Common myeloid progenitor, CD34-positive (primary cell): ENCODE measurements at regions not wholly inside any gene's neighbourhood (a gene's known extent, or its start where the extent isn't known, plus 50 kb on each side); places are given as distances from the start of the nearest gene placed in this dataset.

ENCODE experiments used
- CTCF ChIA-PET: fragments of 350-600 bp; sonication (Branson Sonifier 250); formaldehyde crosslinking; loops from one replicate; lab custom pipeline; 2021; ENCODE audit warnings: antibody characterized with exemption; lab: Charles Lee
- POLR2A ChIA-PET: fragments of 350-600 bp; sonication (Branson Sonifier 250); formaldehyde crosslinking; loops from one replicate; lab custom pipeline; 2021; ENCODE audit warnings: antibody characterized with exemption; lab: Charles Lee
- DNase-seq, 3 donors: peaks; one replicate each; pipeline versions ENCODE4 v3.0.0 to v3.0.0-alpha.2; 2013
- H3K27ac ChIP-seq, 2 experiments: 1 replicate in 1 of 2; 2 replicates in 1 of 2; pipeline ENCODE4 v1.7.0; 2013; ENCODE audit warnings: inconsistent platforms in 2 of 2, low read length in 2 of 2, mild to moderate bottlenecking in 2 of 2, low read depth in 1 of 2, moderate library complexity in 1 of 2; ENCODE audit not compliant: severe bottlenecking in 2 of 2, insufficient read depth in 1 of 2, poor library complexity in 1 of 2
- H3K27me3 ChIP-seq, 5 experiments: replicated peaks in 2 of 5; 1 replicate in 3 of 5; 2 replicates in 2 of 5; pipeline versions ENCODE4 v1.6.1 to v1.7.0; 2013; ENCODE audit warnings: low read length in 4 of 5, mild to moderate bottlenecking in 2 of 5, moderate library complexity in 2 of 5, inconsistent platforms in 1 of 5; ENCODE audit not compliant: insufficient read depth in 5 of 5, control insufficient read depth in 4 of 5
- H3K36me3 ChIP-seq, 4 experiments: 1 replicate in 2 of 4; 2 replicates in 2 of 4; pipeline versions ENCODE4 v1.6.1 to v1.7.0; 2013; ENCODE audit warnings: low read length in 3 of 4, control low read depth in 1 of 4, mild to moderate bottlenecking in 1 of 4; ENCODE audit not compliant: control insufficient read depth in 4 of 4, insufficient read depth in 4 of 4
- H3K4me1 ChIP-seq, 4 experiments: 1 replicate in 3 of 4; 2 replicates in 1 of 4; pipeline versions ENCODE4 v1.6.1 to v1.7.1; 2013; ENCODE audit warnings: low read length in 3 of 4, mild to moderate bottlenecking in 3 of 4, control low read depth in 1 of 4, inconsistent platforms in 1 of 4, moderate library complexity in 1 of 4; ENCODE audit not compliant: control insufficient read depth in 4 of 4, insufficient read depth in 4 of 4; ENCODE audit errors: control extremely low read depth in 1 of 4
- H3K4me3 ChIP-seq, 7 experiments: 1 replicate in 4 of 7; 2 replicates in 3 of 7; pipeline versions ENCODE4 v1.5.1 to v1.7.0; 2013; ENCODE audit warnings: mild to moderate bottlenecking in 7 of 7, low read length in 6 of 7, moderate library complexity in 6 of 7, inconsistent platforms in 2 of 7, low read depth in 2 of 7, control low read depth in 1 of 7; ENCODE audit not compliant: insufficient read depth in 4 of 7, control insufficient read depth in 1 of 7; ENCODE audit errors: extremely low read depth in 1 of 7
- H3K9me3 ChIP-seq, 5 experiments: 1 replicate in 4 of 5; 2 replicates in 1 of 5; pipeline versions ENCODE4 v1.6.1 to v1.7.1; 2013; ENCODE audit warnings: low read length in 4 of 5, mild to moderate bottlenecking in 2 of 5, inconsistent platforms in 1 of 5, low read depth in 1 of 5, moderate library complexity in 1 of 5; ENCODE audit not compliant: control insufficient read depth in 4 of 5, insufficient read depth in 2 of 5; ENCODE audit errors: control extremely low read depth in 1 of 5
- WGBS: methylation state at CpG from one replicate; pipeline ENCODE4 v1.1.5; 2013; ENCODE audit not compliant: insufficient coverage; 5-methylcytosine and 5-hydroxymethylcytosine counted together

DNA sequence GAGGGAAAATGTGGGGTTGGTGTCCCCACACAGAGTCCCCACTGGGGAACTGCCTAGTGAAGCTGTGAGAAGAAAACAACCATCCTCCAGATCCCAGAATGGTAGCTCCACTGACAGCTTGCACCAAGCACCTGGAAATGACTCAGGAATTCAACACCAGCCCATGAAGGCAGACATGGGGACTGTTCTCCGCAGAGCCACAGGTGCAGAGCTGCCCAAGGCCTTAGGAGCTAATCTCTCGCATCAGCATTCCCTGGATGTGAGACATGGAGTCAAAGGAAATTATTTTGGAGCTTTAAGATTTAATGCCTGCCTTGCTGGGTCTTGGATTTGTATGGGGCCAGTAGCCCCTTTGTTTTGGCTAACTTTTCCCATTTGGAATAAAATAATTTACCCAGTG, 367.9 kb downstream of the FAM133A start:
- ChIA-PET POLR2A (no interaction called here), CTCF (no interaction called here)
- Histone ChIP-seq H3K27ac (no peak overlapping the region), H3K27me3 (no peaks in the 10 kb centered on the region), H3K4me3 (no peak overlapping the region), H3K36me3 (no peaks in the 10 kb centered on the region), H3K4me1 (no peaks in the 10 kb centered on the region), H3K9me3 (no peaks in the 10 kb centered on the region)
- no peak for DNase-seq
- WGBS, result 95% methylated on average over 2 of the region's 2 CpGs

DNA sequence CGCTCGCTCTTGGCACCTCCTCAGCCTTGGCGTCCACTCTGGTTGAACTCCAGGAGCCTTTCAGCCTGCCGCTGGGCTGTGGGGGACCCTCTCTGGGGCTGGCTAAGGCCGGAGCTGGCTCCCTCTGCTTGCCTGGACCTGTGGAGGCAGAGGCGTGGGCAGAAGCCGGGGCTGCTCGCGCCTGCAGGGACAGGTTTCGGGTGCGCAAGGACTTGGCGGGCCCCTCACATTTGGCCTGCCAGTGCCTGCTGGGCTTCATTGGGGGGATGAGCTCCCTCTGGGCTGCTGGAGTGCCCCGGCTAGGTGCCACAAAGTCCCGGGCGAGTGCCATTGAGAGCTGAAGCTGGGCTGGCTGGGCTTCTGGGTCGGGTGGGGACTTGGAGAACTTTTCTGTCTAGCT, 371.7 kb downstream of the FAM133A start:
- no peak overlapping the region for H3K4me3 ChIP-seq
- 92% methylated on average over 15 of the region's 16 CpGs for WGBS
- no peak for DNase-seq
- no peaks in the 10 kb centered on the region for H3K36me3 ChIP-seq
- H3K27me3 ChIP-seq, result no peaks in the 10 kb centered on the region
- POLR2A ChIA-PET, result no interaction called here
- no peaks in the 10 kb centered on the region for H3K9me3 ChIP-seq
- no peaks in the 10 kb centered on the region for H3K4me1 ChIP-seq
- CTCF ChIA-PET, result interaction anchor here (1.1 kb wide), 1 partner anchor 8 kb away, joined by 3 read pairs; no protein-coding TSS in a partner anchor
- H3K27ac ChIP-seq, result no peak overlapping the region

DNA sequence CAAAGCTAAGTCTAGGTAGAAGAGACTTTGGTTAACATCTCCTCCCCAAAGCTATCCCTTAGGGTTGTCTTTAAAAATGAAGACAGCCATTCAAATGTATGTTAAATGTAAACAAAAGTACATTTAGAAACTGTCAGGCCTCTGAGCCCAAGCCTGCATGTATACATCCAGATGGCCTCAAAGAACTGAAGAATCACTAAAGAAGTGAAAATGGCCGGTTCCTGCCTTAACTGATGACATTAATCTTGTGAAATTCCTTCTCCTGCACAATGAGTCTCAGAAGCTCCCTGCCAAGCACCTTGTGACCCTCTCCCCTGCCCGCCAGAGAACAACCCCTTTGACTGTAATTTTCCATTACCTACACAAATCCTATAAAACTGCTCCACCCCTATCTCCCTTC, 377.9 kb downstream of the FAM133A start:
- ChIA-PET POLR2A (no interaction called here), CTCF (no interaction called here)
- H3K4me3 ChIP-seq, result no peak overlapping the region
- no peaks in the 10 kb centered on the region for H3K4me1 ChIP-seq
- WGBS, result 77% methylated on average over 2 of the region's 2 CpGs
- no peak for DNase-seq
- no peaks in the 10 kb centered on the region for H3K9me3 ChIP-seq
- no peaks in the 10 kb centered on the region for H3K36me3 ChIP-seq
- H3K27ac ChIP-seq, result no peak overlapping the region
- H3K27me3 ChIP-seq, result no peaks in the 10 kb centered on the region

DNA sequence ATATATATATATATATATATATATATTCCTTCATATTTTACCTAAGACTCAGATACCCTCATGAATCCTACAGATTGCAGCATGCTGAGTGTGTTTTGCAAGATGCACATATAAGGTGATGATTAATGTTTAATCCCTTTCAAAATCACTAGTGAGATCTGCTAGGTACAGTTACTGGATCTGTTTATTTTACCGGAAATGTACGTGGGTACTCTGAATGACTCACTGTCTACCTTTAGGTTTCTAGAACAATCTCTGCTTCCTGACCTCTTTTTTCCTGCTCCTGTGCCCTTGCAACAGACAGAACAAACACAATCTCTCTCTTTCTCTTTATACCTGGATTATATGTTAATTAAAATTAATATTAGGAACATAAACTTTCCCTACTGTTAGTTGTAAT, 379.6 kb downstream of the FAM133A start:
- ChIA-PET CTCF (no interaction called here), POLR2A (no interaction called here)
- H3K9me3 ChIP-seq, result no peaks in the 10 kb centered on the region
- H3K27ac ChIP-seq, result no peak overlapping the region
- no peaks in the 10 kb centered on the region for H3K27me3 ChIP-seq
- peak in 1 of 3 donors; percentile 1 for DNase-seq
- H3K36me3 ChIP-seq, result no peaks in the 10 kb centered on the region
- H3K4me3 ChIP-seq, result no peak overlapping the region
- no peaks in the 10 kb centered on the region for H3K4me1 ChIP-seq
- 61% methylated on average over 2 of the region's 2 CpGs for WGBS

DNA sequence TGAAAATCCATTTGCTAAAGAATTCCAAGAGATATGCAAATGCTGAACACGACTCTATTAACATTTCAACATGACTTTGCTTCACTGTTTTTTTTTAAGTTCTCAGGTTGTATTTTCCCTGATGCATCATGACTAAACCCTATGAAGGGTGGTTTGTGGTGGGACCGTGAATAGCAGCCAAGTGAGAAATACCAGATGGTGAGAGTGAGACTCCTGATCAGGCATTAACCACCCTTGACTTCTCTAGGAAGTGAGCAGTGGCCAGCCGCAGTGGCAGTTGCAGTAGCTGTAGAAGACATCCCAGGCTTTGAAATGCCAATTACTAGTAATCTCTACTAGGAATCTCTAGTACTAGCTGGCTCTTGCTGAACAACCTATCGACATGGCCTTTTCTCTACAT, 383.4 kb downstream of the FAM133A start:
- ChIA-PET CTCF (interaction anchor here (1.6 kb wide), 1 partner anchor 183 kb away, joined by 3 read pairs; no protein-coding TSS in a partner anchor), POLR2A (no interaction called here)
- no peaks in the 10 kb centered on the region for H3K27me3 ChIP-seq

DNA sequence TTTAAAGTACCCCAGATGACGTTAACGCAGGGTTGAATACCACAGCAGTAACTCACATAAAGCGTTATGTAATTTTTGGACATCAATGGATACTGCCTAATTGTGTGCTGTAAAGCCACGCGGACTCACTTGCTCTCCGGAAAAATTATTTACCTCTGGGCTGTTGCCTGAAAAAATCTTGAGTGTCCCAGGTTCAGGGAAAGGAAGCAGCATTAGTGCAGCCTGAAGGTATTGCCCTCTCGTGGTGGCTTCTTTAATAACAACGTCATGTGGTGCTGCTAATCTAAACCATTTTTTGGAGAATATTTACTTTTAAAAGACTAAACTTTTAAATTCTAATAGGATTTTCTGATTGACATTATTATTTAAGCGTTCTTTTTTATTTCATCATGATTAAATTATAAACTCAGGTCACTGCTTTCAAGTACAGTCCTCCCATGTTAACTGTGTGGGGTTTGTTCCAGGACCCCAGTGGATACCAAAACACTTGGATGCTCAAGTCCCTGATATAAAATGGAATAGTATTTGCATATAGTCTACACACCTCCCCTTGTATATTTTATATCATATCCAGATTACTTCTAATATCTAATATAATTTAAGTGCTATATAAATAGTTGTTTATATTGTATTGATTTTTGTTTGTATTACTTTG, 384.8 kb downstream of the FAM133A start:
- no peaks in the 10 kb centered on the region for H3K9me3 ChIP-seq
- WGBS, result 56% methylated on average over 6 of the region's 9 CpGs
- H3K27ac ChIP-seq, result no peak overlapping the region
- no peaks in the 10 kb centered on the region for H3K27me3 ChIP-seq
- ChIA-PET POLR2A (no interaction called here), CTCF (no interaction called here)
- no peaks in the 10 kb centered on the region for H3K4me1 ChIP-seq
- DNase-seq, result peak; percentile 1 to 37 (median 26)
- H3K4me3 ChIP-seq, result no peak overlapping the region
- H3K36me3 ChIP-seq, result no peaks in the 10 kb centered on the region

More for the DNA sequence above, 383.4 kb downstream of the FAM133A start:
- Histone ChIP-seq H3K4me3 (no peak overlapping the region), H3K9me3 (no peaks in the 10 kb centered on the region), H3K36me3 (no peaks in the 10 kb centered on the region), H3K27ac (no peak overlapping the region), H3K4me1 (no peaks in the 10 kb centered on the region)
- DNase-seq, result peak in 2 of 3 donors; percentile 3 to 17
- WGBS, result 52% methylated on average over 2 of the region's 4 CpGs

DNA sequence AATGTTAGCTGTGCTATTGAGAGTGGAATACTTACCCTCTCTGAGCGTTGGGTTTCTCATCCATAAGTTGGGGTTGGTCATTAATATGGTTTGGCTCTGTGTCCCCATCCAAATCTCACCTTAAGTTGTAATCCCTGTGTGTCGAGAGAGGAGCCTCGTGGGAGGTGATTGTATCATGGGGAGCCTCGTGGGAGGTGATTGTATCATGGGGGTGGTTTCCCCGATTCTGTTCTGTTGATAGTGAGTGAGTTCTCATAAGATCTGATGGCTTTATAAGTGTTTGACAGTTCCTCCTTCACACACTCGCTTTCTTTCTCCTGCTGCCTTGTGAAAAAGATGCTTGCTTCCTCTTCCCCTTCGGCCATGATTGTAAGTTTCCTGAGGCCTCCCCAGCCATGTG, 391.1 kb downstream of the FAM133A start:
- ChIA-PET POLR2A (no interaction called here), CTCF (no interaction called here)
- Histone ChIP-seq H3K27ac (no peak overlapping the region), H3K27me3 (no peaks in the 10 kb centered on the region), H3K9me3 (no peaks in the 10 kb centered on the region), H3K36me3 (no peaks in the 10 kb centered on the region), H3K4me3 (no peak overlapping the region), H3K4me1 (no peaks in the 10 kb centered on the region)
- WGBS, result 84% methylated on average over 3 of the region's 7 CpGs
- DNase-seq, result no peak
